PFSK-1 (cell line): ENCODE measurements at regions not wholly inside any gene's neighbourhood (a gene's known extent, or its start where the extent isn't known, plus 50 kb on each side); places are given as distances from the start of the nearest gene placed in this dataset.

ENCODE experiments used
- FOXP2 ChIP-seq: optimal IDR thresholded peaks from 2 replicates; pipeline ENCODE3; 2011; ENCODE audit warnings: borderline replicate concordance, control low read depth, inconsistent platforms; ENCODE audit not compliant: insufficient read depth; ENCODE audit errors: extremely low read length, extremely low read depth
- POLR2AphosphoS5 ChIP-seq: IDR thresholded peaks from 2 replicates; pipeline ENCODE4 v1.6.1; 2012; ENCODE audit warnings: low read depth, mild to moderate bottlenecking, control low read depth, low read length, moderate library complexity
- REST ChIP-seq, 2 experiments: IDR thresholded peaks; 2 replicates each; pipeline versions ENCODE4 v1.6.1 to v1.8.0; 2011 to 2012; ENCODE audit warnings: low read depth in 2 of 2, low read length in 2 of 2, control low read depth in 1 of 2, inconsistent platforms in 1 of 2, mild to moderate bottlenecking in 1 of 2, moderate library complexity in 1 of 2; ENCODE audit not compliant: insufficient read depth in 1 of 2
- SIN3A ChIP-seq: IDR thresholded peaks from 2 replicates; pipeline ENCODE4 v1.6.1; 2012; ENCODE audit warnings: mild to moderate bottlenecking, low read length, moderate library complexity, borderline replicate concordance; ENCODE audit not compliant: insufficient read depth
- TAF1 ChIP-seq: IDR thresholded peaks from 2 replicates; pipeline ENCODE4 v1.6.1; 2012; ENCODE audit warnings: low read length, control low read depth, borderline replicate concordance; ENCODE audit not compliant: insufficient read depth

- no peak for TF ChIP-seq SIN3A
- no peak for TF ChIP-seq POLR2AphosphoS5
- no peak for TF ChIP-seq REST (IDR thresholded peaks at IDR 0.05; ENCODE audit: insufficient read depth in 1 of 2, low read depth in 2 of 2, low read length in 2 of 2)
- no peak for TF ChIP-seq TAF1
- TF ChIP-seq FOXP2, result no peak
These were observed 948.5 kb downstream of the SLC4A3 start for GRCh38 chr2:220575963-220576362.

GRCh38 chr2:220579452-220579851 is 952.0 kb downstream of the SLC4A3 start:
- TF ChIP-seq SIN3A (no peak), TAF1 (no peak), POLR2AphosphoS5 (no peak), REST (IDR thresholded peaks at IDR 0.05; ENCODE audit: insufficient read depth in 1 of 2, low read depth in 2 of 2, low read length in 2 of 2) (no peak), FOXP2 (no peak)

GRCh38 chr2:220580113-220580512 is 952.7 kb downstream of the SLC4A3 start:
- TF ChIP-seq SIN3A (no peak), FOXP2 (no peak), REST (IDR thresholded peaks at IDR 0.05; ENCODE audit: insufficient read depth in 1 of 2, low read depth in 2 of 2, low read length in 2 of 2) (no peak)

GRCh38 chr2:220583725-220584124 is 956.3 kb downstream of the SLC4A3 start:
- no peak for TF ChIP-seq POLR2AphosphoS5
- TF ChIP-seq SIN3A, result no peak
- TF ChIP-seq TAF1, result no peak
- TF ChIP-seq FOXP2, result no peak
- no peak for TF ChIP-seq REST (IDR thresholded peaks at IDR 0.05; ENCODE audit: insufficient read depth in 1 of 2, low read depth in 2 of 2, low read length in 2 of 2)

- no peak for TF ChIP-seq REST (IDR thresholded peaks at IDR 0.05; ENCODE audit: insufficient read depth in 1 of 2, low read depth in 2 of 2, low read length in 2 of 2)
- no peak for TF ChIP-seq TAF1
- no peak for TF ChIP-seq SIN3A
- no peak for TF ChIP-seq FOXP2
- TF ChIP-seq POLR2AphosphoS5, result no peak
These were observed 957.8 kb downstream of the SLC4A3 start for GRCh38 chr2:220585241-220585640.
